Nephron progenitor cell (in vitro differentiated cells): ENCODE measurements at regions not wholly inside any gene's neighbourhood (a gene's known extent, or its start where the extent isn't known, plus 50 kb on each side); places are given as distances from the start of the nearest gene placed in this dataset.
"Not testable (repeated sequence)": the region's sequence is repeated elsewhere in the genome, so short reads cannot be mapped to it uniquely, and the experiment has no call there.

Experiments
- DNase-seq: peaks from one replicate; pipeline ENCODE4 v3.0.0; 2021
- H3K27ac Mint-ChIP-seq: 2 replicates; pipeline ENCODE4 v1.8.0; 2021; ENCODE audit warnings: mild to moderate bottlenecking, moderate library complexity, mixed read lengths
- H3K27me3 Mint-ChIP-seq: 2 replicates; pipeline ENCODE4 v1.8.0; 2021; ENCODE audit warnings: mild to moderate bottlenecking, low read depth, mixed read lengths; ENCODE audit not compliant: poor library complexity
- H3K36me3 Mint-ChIP-seq: 2 replicates; pipeline ENCODE4 v1.8.0; 2021; ENCODE audit warnings: low read depth, mixed read lengths
- H3K4me1 Mint-ChIP-seq: 2 replicates; pipeline ENCODE4 v1.8.0; 2021; ENCODE audit warnings: mixed read lengths
- H3K4me3 Mint-ChIP-seq: 2 replicates; pipeline ENCODE4 v1.8.0; 2021; ENCODE audit warnings: mild to moderate bottlenecking, moderate library complexity, mixed read lengths
- H3K9me3 Mint-ChIP-seq: 2 replicates; pipeline ENCODE4 v1.8.0; 2021; ENCODE audit warnings: mild to moderate bottlenecking, moderate library complexity, mixed read lengths
- CTCF ChIP-seq: fragments of 200-600 bp; sonication (generic); IDR thresholded peaks from 2 replicates; pipeline ENCODE4 v1.5.0; 2021; ENCODE audit warnings: antibody characterized with exemption

DNA sequence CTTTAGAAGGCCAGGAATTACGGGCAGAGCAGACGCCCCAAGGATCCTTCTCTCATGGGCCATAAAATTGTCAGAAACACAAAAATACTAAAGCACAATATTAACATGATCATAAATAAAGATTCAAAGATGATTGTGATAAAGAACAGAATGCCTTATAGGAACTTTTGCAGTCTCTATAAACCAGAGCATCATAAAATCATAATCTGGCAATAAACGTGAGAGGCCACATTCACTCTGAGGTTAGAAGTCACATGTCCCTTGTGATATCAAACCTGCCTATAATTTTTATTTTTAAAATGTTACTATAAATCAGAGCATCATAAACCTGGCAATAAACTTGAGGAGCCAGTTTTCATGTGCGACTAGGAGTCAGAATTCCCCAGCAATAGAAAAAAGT is 100.5 kb downstream of the ZBTB18 start:
- Mint-ChIP-seq H3K36me3 (no peaks in the 10 kb centered on the region), H3K27ac (no peak overlapping the region), H3K4me3 (no peak overlapping the region), H3K27me3 (no peaks in the 10 kb centered on the region), H3K9me3 (no peaks in the 10 kb centered on the region), H3K4me1 (peaks cover 19% of the 10 kb centered on the region)
- no peak for DNase-seq
- no peak for TF ChIP-seq CTCF

DNA sequence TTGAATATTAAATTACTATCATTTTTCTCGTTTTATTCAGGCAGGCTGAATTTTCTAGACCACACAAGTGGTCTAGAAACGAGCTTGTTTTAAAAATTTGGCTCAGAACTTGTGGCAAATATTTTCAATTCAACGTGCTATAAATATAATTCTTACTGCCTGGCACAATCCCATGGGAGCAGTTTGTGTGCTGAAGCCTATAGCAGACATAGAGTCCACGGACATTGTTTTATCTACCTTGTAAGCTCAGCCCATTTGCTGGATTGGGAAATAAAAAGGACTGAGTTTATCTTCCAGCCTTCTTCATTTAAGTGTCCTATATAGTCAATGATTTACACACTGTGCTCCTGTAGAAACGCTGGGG is 103.4 kb downstream of the ZBTB18 start:
- Mint-ChIP-seq H3K4me1 (peaks cover 19% of the 10 kb centered on the region), H3K27ac (no peak overlapping the region), H3K36me3 (no peaks in the 10 kb centered on the region), H3K27me3 (peaks cover 3% of the 10 kb centered on the region), H3K4me3 (no peak overlapping the region), H3K9me3 (no peaks in the 10 kb centered on the region)
- TF ChIP-seq CTCF = no peak
- DNase-seq = no peak

DNA sequence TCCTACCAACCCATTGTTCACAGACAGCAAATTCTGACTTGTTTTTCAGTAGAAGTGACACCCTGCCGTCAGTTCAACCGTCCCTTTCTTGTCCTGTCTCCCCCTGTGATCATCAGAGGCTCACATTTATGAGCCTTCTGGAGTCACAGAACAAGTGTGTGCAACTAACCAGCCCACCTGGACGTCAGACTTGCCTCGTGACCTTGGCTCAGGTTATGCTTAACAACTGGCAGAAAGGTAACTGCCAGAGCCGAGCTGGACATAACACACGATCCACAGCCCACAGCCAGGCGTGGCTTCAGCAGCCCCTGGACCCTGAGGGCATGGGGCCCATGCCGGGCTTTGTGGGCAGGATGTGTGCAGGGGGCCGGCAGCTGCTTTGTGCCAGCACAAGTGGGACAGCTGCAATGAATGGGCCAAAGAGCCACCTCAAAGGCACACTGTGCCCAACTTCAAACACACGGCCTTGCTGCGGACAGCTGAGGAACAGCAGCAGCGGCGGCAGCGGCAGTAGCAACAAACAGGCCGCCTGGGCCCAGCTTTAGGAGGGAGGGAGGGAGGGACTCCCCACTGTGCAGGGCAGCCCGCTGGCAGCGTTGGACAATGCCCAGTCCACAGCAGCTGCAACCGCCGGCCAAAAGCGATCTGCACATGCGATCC is 103.9 kb downstream of the ZBTB18 start:
- H3K36me3 Mint-ChIP-seq = no peaks in the 10 kb centered on the region
- DNase-seq = no peak
- no peaks in the 10 kb centered on the region for H3K9me3 Mint-ChIP-seq
- peaks cover 16% of the 10 kb centered on the region for H3K4me1 Mint-ChIP-seq
- no peak overlapping the region for H3K4me3 Mint-ChIP-seq
- H3K27ac Mint-ChIP-seq = peak overlapping the region; percentile 72
- peaks cover 3% of the 10 kb centered on the region for H3K27me3 Mint-ChIP-seq
- no peak for TF ChIP-seq CTCF

GRCh38 chr1:244155661-244156060 is 104.6 kb downstream of the ZBTB18 start:
- no peaks in the 10 kb centered on the region for H3K36me3 Mint-ChIP-seq
- H3K27me3 Mint-ChIP-seq = peaks cover 3% of the 10 kb centered on the region
- no peak overlapping the region for H3K4me3 Mint-ChIP-seq
- H3K9me3 Mint-ChIP-seq = no peaks in the 10 kb centered on the region
- no peak overlapping the region for H3K27ac Mint-ChIP-seq
- TF ChIP-seq CTCF = no peak
- peaks cover 9% of the 10 kb centered on the region for H3K4me1 Mint-ChIP-seq
- DNase-seq = no peak

GRCh38 chr1:244156617-244157016 is 105.5 kb downstream of the ZBTB18 start:
- not testable (repeated sequence) for DNase-seq, H3K27me3 Mint-ChIP-seq, H3K4me1 Mint-ChIP-seq, H3K36me3 Mint-ChIP-seq, H3K27ac Mint-ChIP-seq, H3K9me3 Mint-ChIP-seq, H3K4me3 Mint-ChIP-seq

- Mint-ChIP-seq H3K4me3 (no peak overlapping the region), H3K27me3 (peaks cover 7% of the 10 kb centered on the region), H3K36me3 (no peaks in the 10 kb centered on the region), H3K4me1 (peaks cover 9% of the 10 kb centered on the region), H3K9me3 (no peaks in the 10 kb centered on the region), H3K27ac (no peak overlapping the region)
- DNase-seq = no peak
- TF ChIP-seq CTCF = no peak
These were observed 106.8 kb downstream of the ZBTB18 start for GRCh38 chr1:244157731-244158438.
